PC-9 (cell line): ENCODE measurements at regions not wholly inside any gene's neighbourhood (a gene's known extent, or its start where the extent isn't known, plus 50 kb on each side); places are given as distances from the start of the nearest gene placed in this dataset.

Source experiments
- CTCF ChIP-seq: fragments of 200-600 bp; sonication (generic); conservative IDR thresholded peaks from 2 replicates; pipeline ENCODE4 v1.6.1; 2017; ENCODE audit warnings: mixed run types, antibody characterized with exemption, mild to moderate bottlenecking, moderate library complexity
- EZH2 ChIP-seq: fragments of 200-600 bp; sonication (generic); IDR thresholded peaks from 2 replicates; pipeline ENCODE4 v1.8.0; 2017; ENCODE audit warnings: antibody characterized with exemption, low read depth

- no peak for TF ChIP-seq CTCF
- no peak for TF ChIP-seq EZH2
Observed at GRCh38 chr6:6377621-6378020, 57.2 kb upstream of the F13A1 start.
